ENCODE measurements at regions not wholly inside any gene's neighbourhood (a gene's known extent, or its start where the extent isn't known, plus 50 kb on each side); places are given as distances from the start of the nearest gene placed in this dataset.
"Not testable (repeated sequence)": the region's sequence is repeated elsewhere in the genome, so short reads cannot be mapped to it uniquely, and the experiment has no call there.

DNA sequence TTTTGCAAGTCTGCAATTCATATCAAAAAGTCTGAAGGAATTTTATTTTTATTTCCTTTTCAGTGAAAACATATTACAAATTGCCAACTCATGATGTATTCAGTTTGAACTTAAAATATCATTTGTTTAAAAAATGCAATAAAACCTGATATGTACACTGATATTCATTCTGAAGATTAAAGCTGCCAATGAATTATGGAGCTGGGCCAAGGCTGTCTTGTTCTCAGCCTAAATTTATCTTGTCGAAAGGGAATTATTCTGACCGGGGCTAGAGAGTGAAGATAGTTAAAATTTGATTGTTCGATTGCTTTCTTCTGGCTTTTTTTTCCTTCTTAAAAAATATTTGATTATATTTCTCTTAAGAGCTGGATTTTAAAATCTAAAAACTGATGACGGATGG, 54.0 kb upstream of the RBFOX1 start:
- no peak for DNase-seq

DNA sequence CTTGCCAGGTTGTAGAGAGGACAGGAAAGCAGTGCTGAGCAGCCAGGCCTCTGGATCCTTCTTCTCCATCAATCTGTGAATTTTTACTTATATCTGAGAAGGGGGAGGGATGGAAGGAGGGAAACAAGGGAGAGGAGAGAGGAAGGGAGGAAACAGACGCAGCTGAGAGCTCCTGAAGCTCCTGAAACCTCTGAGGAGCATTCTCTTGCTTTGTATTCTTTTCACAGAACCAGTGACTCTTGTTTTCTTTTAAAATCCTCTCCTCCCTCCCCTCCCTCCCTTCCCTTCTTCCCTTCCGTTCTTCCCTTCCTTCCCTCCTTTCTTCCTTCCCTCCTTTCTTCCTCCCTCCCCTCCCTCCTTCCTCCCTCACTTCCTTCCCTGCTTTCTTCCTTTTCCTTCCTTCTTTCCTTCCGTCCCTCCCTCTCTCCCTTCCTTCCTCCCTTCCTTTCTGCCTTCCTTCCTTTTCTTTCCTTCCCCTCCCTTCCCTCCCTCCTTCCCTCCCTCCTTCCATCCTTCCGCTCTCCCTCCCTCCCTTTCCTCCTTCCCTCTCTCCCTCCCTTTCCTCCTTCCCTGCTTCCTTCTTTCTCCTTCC, 60.0 kb upstream of the RBFOX1 start:
- DNase-seq = no peak

DNA sequence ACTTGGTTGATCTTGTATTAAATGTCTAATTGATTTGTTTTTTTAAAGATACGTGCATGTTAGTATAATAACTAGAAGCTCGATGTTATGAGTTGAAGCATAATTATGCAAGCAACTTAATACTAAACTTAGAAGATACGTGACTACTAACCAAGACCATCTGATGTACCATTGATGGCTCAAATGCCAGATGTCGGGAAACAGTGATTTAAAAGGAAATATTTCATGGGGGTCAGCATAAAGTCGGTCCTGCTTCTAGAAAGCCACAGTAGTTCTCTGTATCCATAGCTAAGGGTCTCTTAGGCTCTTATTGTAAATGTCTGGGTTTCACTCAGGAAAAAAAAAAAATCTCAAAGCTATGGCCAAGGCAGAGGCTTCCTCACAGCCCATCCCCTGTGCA, 61.2 kb upstream of the RBFOX1 start:
- no peak for DNase-seq

DNA sequence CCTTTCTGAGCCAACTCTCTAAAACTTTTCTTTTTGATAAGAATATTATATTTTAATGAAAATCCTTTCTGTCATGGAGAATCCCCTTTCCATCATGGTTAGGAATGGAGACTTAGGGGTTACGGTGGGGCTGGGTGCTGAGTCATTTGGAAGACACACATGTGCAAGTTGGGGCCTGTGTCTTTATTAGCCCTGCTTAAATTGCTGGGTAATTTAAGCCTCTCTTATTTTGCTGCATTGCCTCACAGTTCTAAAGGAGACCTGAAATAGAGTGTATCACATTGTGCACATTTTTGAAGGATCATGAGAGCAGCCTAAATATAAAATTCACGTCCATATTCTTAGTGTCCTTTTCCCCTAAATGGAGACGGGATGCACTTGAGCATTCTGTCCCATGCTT, 61.8 kb upstream of the RBFOX1 start:
- DNase-seq = no peak

DNA sequence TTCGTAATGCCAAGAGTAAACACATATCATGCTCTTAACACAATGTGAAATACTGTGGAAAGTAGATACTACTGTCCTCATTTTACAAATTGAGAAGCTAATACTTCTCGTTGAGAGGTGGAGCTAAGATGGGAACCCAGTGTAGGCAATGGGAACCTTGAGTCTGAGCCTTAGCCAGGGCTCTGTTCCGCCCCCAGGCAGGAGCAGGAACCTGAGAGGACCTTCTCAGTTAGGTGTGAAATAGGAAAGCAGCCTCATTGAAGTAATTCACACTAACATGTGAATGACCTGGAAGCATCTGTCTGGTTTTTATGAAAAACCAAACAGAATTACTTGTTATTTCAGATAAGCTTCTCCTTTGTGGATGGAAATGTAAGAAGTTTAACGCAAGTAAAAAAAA, 62.6 kb upstream of the RBFOX1 start:
- no peak for DNase-seq

DNA sequence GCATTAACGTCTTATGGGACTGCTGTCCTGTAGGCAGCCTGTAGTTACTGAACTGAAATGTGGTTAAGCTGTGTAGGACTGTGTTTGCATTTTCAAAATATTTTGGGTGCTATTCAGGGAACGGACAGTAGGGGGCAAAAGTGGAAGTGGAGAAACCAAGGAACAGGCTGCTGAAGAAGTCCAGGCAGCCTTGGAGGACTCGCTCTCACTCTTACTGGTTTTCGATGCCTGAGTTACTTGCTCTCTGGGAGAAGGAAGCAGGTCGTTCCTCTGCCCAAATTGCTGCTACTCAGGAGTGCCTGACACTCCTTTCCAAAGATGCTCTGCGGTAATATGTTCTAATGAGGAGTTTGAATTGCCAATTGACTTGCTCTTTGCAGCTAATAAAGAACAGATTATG, 64.5 kb upstream of the RBFOX1 start:
- DNase-seq = peak; percentile 35

DNA sequence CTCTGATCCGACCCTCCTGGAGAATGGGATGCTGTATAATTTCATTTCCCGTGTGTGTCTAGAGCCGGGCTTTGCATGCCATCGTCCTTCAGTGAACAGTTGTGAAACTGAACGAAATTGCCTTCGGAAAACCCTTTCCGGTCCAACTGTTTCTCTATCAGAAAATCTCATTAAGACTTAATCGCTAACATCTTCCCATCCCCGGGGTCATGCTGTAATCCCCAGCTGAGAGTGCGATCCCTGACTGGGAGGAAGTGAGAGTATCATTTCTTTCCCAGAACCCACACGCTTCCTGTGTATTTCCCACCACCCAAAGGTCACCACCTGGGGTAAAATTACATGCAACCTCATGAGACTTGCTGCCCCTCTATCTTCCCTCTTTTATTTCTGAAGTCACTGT, 75.6 kb upstream of the RBFOX1 start:
- DNase-seq = no peak

DNA sequence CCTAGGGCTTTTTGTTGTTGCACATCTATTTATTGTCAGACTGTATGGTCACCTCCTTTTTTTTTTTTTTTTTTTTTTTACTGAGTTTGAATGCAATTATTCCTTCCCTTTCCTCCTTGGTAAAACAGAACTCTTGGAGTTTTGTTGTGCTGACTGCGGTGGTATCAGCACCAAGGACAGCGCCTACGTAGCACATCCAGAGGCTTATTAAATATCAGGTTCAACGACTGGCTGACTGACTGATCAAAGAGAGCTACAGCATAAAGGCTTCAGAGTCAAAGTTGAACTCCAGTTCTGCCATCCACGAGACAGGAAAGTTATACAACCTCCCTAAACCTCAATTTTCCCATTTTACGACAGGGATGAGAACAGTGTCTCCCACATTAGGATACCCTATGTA, 86.1 kb upstream of the RBFOX1 start:
- no peak for DNase-seq

DNA sequence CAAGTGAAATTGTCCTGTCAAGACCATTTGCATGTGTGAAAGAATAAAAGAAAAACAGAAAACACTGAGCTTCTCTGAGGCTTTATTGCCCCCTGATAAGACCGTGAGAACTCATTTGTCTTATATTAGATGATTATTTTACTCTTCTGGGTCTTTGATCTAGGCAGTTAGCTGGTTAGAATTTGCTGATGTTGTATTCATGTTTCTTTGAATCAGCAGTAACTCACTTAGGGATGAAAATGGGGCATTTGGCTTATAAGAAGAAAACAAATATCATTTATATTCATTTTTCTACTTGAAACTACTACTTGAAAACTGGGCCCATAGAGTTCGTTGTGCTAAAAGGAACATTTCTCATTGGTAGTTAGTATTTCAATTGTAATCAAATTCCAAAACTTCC, 93.1 kb upstream of the RBFOX1 start:
- no peak for DNase-seq

DNA sequence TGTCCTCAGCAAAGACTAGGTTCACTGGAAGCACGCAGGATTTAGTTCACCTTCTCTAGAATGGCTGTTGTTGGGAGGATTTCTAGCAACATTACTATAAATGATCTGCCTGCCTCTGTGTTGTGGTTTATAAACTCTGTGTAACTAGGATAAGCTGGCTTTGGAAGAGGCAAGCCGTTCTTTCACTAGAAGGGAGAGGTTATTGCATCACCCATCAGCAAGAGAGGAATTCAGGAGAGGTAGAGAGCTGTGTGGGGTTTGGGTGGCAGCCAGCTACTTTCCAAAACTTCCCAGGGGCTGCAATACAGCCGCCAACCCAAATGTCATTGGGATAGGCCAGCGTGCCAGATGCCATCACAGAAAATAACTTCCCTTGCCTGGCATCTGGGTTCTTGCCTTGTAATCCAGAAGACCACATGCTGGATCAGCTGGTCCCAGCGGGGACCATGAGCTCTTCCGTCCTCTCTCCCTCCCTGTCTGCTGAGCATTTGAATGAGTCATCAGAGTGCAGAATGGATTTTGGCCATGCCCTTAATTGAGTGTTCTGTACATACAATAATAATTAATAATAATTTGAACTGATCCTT, 95.7 kb upstream of the RBFOX1 start:
- DNase-seq = no peak

DNA sequence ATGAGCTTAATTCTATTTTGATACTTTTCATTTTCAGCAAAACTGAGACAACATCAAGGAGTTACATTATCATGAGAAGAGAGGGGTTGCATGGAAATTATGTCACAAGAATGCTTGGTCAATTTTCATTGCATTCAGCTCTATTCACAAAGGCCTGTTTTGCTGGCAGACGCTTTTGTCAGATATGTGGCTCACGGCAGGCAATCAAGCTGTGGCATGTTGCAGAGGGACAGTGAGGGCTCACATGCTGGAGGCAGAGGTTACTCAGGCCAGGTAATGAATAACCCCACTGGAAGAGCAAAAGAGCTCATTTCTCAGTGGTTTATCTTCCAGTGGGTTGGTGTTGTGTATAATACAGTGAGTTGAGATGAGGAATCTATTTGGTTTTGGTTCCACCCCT, 98.7 kb upstream of the RBFOX1 start:
- no peak for DNase-seq

DNA sequence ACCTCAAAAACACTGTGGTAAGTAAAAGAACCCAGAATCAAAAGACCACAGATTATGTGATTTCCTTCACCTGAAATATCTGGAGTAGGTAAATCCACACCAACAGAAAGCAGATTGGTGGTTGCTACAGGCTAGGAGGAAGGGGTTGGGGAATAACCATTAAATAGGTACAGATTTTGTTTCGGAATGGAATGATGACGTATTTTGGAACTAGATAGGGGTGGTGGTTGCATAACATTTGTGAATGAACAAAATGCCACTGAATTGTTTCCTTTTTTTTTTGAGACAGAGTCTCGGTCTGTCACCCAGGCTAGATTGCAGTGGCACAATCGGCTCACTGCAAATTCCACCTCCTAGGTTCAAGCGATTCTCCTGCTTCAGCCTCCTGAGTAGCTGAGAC, 100.9 kb upstream of the RBFOX1 start:
- no peak for DNase-seq

DNA sequence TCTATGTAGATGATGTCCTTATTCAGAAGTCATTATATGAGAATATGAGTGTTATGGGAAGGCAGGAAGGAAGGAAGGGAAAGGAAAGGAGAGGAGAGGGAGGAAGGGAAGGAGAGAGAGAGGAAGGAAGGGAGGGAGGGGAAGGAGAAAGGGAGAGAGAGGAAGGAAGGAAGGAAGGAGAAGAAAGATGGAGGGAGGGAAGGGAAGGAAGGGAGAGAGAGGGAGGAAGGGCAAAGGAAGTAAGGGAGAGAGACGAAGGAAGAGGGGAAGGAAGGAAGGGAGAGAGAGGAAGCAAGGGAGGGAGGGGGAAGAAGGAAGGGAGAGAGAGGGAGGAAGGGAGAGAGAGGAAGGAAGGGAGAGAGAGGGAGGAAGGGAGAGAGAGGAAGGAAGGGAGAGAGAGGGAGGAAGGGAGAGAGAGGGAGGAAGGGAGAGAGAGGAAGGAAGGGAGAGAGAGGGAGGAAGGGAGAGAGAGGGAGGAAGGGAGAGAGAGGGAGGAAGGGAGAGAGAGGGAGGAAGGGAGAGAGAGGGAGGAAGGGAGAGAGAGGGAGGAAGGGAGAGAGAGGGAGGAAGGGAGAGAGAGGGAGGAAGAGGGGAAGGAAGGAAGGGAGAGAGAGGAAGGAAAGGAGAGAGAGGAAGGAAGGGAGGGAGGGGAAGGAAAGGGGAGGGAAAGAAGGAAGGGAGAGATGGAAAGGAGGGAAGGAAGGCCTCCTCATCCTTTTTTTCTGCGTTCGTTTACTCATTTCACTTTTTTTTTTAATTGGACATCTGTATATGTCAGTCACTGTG, 103.0 kb upstream of the RBFOX1 start:
- not testable (repeated sequence) for DNase-seq

DNA sequence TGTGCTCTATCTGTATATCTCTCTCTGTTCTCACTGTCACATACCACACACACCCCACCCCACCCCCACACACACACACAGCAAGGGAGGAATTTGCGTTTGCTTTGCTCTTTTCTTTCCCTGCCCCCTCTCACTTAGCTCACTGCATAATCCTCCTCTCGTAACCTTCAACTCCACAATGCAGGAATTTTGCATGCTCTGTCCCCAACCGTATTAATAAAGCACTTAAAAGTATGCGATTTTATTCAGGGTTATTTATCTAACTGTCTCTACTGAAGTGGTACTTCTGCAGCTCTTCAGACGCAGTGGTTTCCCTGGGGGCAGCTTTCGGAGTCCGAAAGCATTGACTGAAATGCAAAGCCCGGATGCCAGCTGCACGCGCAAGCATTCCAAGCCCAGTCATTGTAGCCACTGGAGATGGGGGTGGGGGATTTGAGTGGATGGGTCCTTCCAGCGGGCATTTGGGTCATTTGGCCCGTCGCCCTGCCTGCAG, 105.4 kb upstream of the RBFOX1 start:
- DNase-seq = no peak

DNA sequence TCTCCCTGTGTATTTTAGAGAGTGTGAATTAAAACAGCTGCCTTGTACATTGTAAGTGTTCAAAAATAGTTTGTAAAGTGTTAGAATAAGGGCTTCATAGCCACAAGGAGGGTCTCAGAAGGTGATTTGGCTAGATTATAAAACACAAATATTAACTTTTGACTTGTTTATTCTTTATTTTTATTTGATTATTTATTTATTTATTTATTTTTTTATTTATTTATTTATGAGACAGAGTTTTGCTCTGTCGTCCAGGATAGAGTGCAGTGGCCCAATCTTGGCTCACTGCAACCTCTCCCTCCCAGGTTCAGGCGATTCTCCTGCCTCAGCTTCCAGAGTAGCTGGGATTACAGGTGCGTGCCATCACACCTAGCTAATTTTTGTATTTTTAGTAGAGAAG, 111.5 kb upstream of the RBFOX1 start:
- DNase-seq = no peak

DNA sequence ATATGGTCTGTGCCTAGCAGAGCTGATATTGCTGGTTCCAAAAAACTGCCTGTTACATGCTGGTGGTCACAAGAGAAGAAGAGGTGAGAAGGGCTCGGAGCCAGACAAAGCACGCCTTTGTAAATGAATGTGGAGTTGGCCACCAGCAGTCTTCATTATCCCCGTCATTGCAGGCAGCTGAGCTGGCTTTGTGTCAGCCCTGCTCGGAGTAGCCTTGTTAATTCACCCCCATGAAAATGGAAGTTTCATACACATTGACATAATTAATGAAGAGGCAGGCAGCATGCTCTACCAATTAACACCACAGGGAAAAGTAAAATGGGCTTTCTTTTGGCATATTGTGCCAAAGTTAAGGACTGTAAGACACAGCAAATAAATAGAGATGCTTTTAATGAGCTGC, 113.7 kb upstream of the RBFOX1 start:
- DNase-seq = no peak

DNA sequence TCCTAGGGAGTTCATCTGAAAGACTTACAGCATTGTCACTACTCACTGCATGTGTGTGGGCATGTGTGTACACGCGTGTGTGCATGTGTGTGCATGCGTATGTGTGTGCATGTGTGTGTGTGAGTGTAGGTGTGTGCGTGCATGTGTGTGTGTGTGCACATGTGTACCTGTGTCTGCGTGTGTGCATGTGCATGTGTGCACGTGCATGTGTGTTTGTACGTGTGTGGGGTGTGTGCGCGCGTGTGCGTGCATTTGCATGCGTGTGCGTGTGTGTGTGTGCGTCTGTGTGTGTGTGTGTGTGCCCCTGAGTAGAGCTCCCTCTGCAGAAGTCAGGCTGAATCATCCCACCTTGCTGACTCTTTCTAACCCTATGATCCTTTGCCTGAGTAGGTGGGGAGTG, 114.8 kb upstream of the RBFOX1 start:
- DNase-seq = no peak

DNA sequence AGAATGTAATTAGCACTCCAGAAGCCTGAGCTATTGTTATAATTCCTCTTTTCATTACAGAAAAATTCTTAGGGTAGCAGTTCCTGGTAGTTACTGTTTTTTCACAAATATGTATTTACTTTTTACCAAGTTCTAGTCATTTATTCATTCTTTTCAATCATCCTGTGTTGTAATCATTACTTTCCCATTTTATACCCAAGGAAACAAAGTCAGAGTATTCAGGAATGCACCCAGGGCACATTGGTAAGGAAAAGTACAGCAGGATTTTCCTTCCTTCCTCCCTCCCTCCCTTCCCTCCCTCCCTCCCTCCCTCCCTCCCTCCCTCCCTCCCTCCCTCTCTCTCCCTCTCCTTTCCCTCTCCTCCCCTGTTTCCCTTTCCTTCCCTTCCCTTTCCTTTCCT, 115.9 kb upstream of the RBFOX1 start:
- DNase-seq = no peak

DNA sequence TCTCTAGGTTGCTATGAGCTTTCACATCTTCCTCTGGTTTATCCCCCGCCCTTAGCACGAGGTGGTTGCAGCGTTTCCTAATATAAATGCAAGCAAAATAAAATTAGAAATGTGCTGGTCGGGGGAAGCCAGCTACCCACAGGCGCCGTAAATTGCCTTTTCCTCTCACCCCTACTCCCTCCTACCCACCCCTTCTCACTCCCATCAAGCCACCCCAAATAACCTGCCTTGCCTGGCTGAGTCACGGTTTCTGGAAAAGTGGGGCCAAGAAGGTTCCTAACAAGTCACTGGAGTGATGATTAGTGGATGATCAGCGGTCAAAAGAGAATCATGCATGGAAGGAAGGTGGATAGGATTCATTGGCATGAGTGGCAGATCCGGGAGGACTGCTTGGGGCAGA, 120.9 kb upstream of the RBFOX1 start:
- DNase-seq = no peak

DNA sequence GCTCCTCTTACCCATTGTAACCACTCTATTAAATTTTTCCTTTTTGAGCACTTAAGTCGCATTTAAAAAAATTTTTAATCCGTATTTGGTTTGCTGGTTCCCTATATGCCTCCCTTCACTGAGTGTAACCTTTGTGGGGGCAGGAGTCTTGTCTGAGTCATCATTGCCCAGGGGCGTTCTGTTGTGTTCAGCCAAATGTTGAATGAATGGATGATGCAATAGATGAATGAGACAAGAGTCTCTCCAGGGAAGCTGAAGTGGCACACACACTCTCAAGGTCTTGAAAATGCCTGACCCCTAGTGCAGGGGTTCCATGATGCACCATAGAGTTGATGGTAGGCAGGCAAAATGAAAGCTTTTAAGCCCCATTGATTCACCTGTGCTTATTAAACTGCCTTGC, 123.0 kb upstream of the RBFOX1 start:
- no peak for DNase-seq

DNA sequence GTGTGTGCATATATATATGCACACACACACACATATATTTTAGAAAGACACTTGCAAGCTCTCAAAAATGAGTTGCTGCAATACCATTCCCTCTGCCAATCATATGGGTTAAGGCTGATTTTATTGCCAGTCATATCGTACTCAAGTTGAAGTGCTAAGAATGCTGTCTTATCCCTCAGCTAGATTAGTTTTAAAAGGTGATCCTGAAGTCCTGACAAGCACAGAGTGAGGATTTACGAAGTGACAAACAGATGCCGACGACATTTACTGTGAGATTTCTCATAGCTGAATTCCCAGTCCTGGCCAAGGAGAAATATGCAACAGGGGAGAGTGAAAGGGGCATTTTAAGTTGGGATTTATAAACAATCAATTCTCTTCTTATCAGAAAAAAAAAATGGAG, 126.2 kb upstream of the RBFOX1 start:
- DNase-seq = no peak

DNA sequence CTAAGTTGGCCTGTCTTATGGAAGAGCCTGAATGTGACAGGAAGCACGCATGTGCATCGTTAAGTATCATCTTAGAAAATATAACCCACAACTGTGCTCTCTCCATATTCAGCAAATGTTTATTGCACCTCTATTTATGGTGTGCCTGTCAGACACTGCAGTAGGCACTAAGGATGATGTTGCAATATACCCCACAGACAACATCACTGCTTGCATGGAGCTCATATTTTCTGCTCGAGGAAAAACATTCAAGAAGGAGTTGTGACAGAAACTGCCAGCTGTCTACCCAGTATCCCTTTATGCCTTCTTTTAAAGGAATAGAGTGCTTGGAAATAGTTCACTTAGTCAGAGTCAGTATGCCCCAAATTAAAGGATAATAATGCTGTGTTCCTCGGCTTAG, 132.3 kb upstream of the RBFOX1 start:
- DNase-seq = no peak

DNA sequence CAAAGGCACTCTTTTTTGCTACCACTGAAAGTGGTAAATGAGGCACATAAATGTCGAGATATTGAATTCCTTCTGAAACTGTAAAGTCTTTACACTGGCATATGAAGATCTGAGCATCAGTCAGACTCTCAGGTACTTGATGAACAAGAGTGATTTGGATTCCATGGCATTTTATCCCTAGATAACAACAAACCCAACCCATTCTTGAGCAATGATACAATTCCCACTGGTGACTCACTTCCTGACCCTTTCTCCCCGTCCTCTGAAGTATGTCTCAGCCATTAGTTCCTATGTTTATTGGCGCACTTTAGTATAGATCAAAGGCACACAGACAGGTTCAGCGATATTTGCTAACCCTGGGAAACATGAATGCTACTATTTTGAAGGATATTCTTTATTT, 147.0 kb upstream of the RBFOX1 start:
- no peak for DNase-seq

DNA sequence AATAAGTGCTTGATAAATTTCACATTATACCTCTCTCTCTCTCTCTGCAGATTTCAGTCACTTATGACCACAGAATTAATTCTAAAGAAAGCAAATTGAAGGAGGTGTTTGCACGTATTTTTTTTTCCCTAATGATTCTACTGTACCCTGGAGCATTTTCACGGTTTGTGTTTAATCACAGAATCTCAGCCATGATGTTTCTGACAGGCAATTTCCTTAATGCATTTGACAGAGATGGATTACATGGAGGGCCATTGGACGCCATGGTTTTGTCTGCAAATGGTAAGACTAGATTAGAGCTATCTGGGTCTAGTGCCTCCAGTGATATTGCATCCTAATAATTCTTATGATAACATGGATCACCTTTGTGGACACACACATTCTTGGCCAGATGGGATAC, 147.5 kb upstream of the RBFOX1 start:
- no peak for DNase-seq

DNA sequence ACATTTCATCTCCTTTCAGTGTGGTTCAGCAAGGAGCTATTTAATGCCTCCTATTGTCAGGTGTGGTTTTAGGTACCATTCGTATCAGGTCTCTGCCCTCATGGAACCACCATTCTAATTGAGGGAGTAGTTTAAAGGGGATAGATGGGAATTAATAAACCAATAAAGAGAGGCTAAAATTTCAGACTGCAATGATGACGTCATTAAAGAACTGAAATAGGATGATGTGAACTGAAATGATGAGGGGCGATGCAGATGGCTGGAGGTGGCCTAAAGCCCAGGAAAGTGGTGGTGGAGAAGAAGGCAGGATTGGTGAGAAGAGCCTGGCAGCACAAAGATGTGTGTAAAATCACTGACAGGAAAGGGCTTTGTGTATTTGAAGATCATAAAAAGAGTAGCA, 148.9 kb upstream of the RBFOX1 start:
- no peak for DNase-seq
